ENCODE measurements at regions not wholly inside any gene's neighbourhood (a gene's known extent, or its start where the extent isn't known, plus 50 kb on each side); places are given as distances from the start of the nearest gene placed in this dataset.

- DNase-seq, result no peak
Measured at GRCh38 chr11:16685914-16686313, 52.5 kb upstream of the C11orf58 start.

GRCh38 chr11:16678466-16679116 is 59.9 kb upstream of the C11orf58 start:
- no peak for DNase-seq

GRCh38 chr11:16669799-16670415 is 68.5 kb upstream of the C11orf58 start:
- DNase-seq, result no peak

GRCh38 chr11:16632295-16633200 is 105.9 kb upstream of the C11orf58 start:
- DNase-seq, result peak; percentile 88

- DNase-seq, result no peak
Measured at GRCh38 chr11:16630651-16631050, 107.8 kb upstream of the C11orf58 start.

GRCh38 chr11:16618431-16618830 is 120.0 kb upstream of the C11orf58 start:
- DNase-seq, result no peak

DNA sequence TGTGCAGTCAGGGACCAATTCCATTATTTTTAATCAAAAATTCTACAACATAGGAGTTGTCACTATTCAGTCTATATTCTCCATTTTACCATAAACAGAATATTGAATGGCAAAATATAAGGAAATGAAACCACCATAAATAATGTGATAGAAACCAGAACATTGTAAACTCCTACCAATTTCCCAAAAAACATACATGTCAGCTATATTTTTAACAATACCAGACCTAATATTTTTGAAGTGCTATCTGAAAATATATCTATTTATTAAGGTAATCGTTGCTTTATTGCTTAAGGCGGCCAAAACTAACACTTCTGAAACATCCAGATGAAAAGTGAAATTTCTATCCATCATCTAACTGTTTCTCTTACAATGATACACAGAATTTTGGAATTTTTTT is 123.0 kb upstream of the C11orf58 start:
- DNase-seq, result no peak

DNA sequence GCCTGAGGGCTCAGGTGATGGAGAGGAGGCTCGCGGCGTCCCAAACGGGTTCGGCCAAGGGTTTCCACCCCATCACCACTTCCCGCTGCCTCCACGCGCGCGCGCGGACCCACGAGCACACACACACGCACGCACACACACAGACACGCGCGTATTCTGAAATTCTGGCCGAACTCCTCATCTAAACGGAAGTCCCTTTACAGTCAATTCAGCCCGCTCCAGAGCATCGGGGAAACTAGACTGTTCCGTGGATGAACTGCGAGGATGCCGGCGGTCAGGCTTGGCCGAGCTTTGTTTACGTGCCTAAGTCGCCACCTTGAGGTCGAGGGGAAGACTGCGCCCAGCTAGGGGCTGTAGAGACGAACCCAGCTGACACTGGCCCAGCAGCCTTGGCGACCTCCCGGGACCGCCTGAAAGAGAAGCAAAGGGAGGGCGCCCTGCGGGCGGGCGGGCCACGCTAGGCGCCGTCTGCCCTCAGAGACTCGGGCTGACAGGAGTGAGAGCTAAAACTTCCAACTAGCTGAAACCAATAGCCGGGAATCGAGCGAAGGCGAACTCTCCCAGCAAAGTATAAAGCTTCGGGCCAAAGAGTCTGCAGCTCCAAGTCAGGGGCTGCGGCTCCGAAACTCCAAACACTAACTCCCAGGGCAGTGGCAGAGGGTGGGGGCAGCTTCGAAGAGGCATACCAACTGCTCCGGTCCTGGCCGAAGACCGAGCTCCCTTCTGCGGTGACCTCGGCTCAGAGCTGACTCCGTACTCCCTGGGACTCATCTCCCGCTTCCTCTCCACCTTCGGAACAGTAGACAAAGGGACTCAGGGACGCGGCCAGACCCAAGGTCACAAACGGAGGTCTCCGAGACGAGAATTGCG is 124.7 kb upstream of the C11orf58 start:
- DNase-seq, result peak; percentile 89

DNA sequence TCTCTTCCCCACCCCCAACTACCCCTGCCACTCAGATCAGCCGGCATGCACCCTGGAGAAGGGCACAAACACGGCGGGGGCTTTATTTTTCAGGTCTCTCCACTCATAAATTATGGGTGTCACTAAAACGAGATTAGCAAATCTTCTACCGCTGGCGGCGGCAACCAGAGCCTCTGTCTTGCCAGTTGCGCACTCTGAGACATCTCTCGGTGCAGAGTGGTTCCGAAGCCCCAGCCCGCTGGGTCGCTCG is 125.3 kb upstream of the C11orf58 start:
- peak; percentile 34 for DNase-seq

DNA sequence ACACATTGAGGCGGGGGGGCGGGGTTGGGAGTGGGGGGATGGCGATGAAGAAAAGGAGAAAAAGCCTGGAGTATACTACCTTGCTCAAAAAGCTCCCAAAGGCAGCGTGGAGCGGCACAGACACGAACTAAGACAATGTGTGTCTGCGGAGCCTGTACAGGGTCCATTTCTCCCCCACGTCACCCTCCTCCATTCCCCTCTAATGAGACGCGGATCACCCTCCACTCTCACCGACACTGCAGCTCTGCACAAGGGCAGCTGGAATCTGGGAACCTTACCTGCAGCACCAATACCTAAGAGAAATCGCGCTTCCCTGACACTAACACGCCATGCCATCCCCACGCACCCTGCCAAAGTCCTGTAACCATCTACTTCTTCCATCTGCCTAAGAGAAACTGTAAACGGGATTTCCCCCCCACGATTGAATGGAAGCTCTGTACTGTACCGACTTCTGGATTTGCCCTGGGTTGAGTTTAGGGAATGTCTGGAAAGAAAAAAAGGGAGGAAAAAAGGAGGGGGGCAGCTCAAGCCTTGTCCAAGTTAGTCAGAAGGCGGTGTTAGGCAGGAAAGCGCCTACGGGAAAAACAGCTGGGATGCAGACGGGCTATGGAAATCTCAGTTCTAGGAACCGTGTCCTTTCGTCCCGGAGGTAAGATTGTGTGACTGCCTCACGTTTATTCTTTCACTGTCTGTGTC is 125.7 kb upstream of the C11orf58 start:
- no peak for DNase-seq

GRCh38 chr11:16611926-16612565 is 126.4 kb upstream of the C11orf58 start:
- DNase-seq, result peak; percentile 32

- no peak for DNase-seq
Measured at GRCh38 chr11:16611401-16611921, 127.0 kb upstream of the C11orf58 start.

DNA sequence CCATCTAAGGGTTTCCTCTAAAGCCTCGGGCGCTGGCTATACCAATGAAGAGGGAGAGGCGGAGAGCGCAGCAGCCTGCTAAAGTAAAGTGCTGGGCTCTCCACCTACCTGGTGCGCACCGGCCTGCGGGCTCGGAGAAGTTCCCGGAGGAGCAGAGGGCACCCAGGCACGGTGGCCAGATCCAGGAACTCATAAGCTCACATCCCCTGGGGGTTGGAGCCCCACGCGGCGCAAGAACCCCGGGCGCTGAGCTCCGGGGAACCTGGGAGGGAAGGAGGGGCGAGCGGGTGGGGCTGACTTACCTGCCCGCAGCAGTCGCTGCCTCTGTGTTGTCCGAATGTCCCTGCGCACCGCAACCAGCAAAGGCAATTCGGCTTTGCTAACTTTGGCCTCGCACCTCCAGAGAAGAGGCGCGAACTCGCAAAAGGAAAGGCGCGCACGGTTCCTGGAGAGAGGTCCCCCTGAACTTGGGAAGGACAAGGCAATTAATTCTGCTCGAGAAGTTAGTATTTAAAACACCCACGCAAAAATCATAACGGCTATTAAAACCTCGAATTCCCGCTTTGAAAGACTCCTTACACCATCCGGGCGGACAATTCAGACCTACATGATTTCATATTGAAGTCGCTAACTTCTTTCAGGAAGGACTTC is 127.6 kb upstream of the C11orf58 start:
- no peak for DNase-seq

GRCh38 chr11:16610213-16610737 is 128.2 kb upstream of the C11orf58 start:
- DNase-seq, result no peak

DNA sequence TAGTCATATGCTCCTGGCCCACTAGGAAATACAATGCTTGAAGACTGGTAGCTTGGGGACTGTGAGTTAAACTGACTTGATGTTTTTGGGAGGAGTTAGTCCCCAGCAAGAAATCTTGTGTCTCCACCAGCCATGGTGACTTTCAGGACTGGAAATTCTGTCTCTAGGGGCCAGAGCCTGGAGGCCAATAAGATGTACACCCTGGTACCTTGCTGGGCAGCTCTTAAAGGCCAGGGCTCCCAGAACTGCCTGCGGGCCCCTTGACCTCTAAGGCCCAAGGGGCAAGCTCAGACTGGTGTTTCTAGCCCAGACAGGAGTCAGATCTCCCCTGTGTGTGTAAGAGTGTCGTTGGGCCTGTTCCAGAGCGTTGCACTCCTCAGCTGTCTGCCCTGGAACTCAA is 128.7 kb upstream of the C11orf58 start:
- no peak for DNase-seq

DNA sequence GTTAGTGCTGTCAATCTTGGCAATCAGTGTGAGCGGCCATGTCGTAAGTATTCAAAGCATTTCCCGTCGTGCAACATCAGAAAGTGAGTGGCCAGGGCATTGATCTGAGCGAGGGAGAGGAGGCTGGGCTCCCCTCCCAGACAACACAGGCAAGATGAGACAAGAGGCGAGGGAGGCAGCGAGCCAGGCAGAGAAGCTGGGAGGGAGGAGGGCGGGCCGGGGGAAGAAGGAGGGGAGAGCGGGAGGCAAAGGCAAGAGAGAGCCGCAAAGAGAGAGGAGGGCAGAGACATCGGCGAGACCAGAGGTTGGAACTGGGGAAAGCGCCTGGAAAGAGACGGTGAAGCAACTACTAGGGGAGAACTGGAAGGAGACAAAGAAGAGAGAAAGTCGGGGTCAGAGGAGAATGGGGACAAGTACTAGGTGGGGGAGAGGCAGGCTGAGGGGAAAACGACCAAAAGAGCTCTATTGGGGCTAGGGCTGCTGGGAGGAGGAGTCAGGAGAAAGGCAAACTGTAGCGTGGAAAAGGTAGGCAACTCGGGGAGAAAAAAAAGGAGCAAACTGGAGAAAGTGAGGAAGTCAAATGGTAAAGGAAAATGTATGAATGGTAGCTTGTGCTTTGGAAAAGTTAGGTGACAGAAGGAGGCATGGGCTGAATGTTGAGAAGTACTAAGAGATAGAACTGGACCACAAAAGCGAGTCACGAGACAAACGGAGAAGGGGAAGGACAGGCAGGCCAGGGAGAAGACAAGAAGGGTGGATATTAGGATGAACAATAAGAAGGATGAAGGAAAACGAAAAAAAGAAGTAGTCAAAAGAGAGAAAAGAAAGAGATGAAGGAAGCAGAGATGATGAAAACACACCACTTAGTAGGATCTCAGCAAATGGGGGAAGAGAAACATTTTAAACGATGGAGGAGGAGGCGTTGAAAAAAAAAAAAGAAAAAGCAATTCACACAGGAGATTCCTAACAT is 130.5 kb upstream of the C11orf58 start:
- DNase-seq, result peak; percentile 36

DNA sequence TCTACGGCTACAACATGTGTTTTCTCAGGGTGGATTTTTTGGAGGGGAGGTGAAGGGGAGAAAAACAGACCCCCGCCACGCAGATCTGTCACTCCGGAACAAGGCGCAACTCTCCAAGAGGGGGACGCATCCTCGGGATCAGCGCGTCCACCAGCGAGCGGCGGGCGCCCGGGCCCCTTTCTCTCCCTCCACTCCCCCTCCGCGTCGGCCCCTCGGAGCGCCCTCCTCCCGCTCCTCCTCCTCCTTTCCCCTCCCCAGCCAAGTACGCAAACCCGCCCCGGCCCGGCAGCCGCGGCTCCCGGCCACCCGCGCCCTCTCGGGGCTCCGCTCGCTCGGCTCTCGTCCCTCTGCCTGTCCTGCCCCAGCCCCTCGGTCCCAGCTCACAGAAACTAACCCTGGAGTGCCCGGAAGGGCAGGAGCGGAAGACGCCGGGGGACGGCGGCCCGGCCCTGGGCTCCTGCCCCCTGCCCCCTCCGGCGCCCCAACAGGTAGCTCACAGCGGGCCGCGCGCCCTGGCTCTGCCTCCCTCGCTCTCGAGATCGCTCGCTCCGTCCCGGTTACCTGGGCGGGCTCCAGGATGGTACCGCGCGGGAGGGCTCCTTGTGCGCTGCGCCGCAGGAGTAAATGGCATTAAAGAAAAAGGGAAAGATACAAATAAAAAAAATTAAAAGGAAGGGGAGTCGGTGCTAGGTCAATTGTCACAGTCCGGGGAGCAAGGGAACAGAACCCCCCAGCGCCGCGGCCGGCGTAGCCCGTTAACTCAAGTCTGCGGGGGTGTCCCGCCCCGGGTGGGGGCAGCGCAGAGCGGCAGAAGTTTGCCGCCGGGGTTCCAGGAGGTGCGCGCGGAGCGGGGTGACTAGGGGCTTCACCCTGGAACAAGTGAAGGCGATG is 131.4 kb upstream of the C11orf58 start:
- no peak for DNase-seq
